ENCODE measurements at regions not wholly inside any gene's neighbourhood (a gene's known extent, or its start where the extent isn't known, plus 50 kb on each side); places are given as distances from the start of the nearest gene placed in this dataset.

- FAIRE-seq: no peak
Observed at GRCh38 chr12:60872219-60872618, 1276.4 kb downstream of the SLC16A7 start.

GRCh38 chr12:60872850-60873713, 1277.3 kb downstream of the SLC16A7 start:
- TF ChIP-seq POLR2A (IDR thresholded peaks at IDR 0.05; ENCODE audit: low read depth, low read length) (no peak), POU2F2 (IDR thresholded peaks at IDR 0.05; ENCODE audit: low read depth, low read length) (no peak), SPI1 (IDR thresholded peaks at IDR 0.05; ENCODE audit: low read depth, low read length) (no peak), TAF1 (IDR thresholded peaks at IDR 0.05; ENCODE audit: low read depth, low read length) (no peak), PAX5 (IDR thresholded peaks at IDR 0.05; ENCODE audit: insufficient read depth, low read length, severe bottlenecking) (no peak), POLR2AphosphoS5 (IDR thresholded peaks at IDR 0.05; ENCODE audit: low read depth, low read length) (no peak)
- DNase-seq (ENCODE audit: insufficient read length, low spot score): no peak
- no peak for FAIRE-seq

More at GRCh38 chr12:60872219-60872618, 1276.4 kb downstream of the SLC16A7 start:
- no peak for DNase-seq (ENCODE audit: insufficient read length, low spot score)
- TF ChIP-seq POU2F2 (IDR thresholded peaks at IDR 0.05; ENCODE audit: low read depth, low read length) (no peak), TAF1 (IDR thresholded peaks at IDR 0.05; ENCODE audit: low read depth, low read length) (no peak), POLR2A (IDR thresholded peaks at IDR 0.05; ENCODE audit: low read depth, low read length) (no peak), POLR2AphosphoS5 (IDR thresholded peaks at IDR 0.05; ENCODE audit: low read depth, low read length) (no peak), PAX5 (IDR thresholded peaks at IDR 0.05; ENCODE audit: insufficient read depth, low read length, severe bottlenecking) (no peak), SPI1 (IDR thresholded peaks at IDR 0.05; ENCODE audit: low read depth, low read length) (no peak)

GRCh38 chr12:60874091-60874490, 1278.3 kb downstream of the SLC16A7 start:
- no peak for TF ChIP-seq PAX5 (IDR thresholded peaks at IDR 0.05; ENCODE audit: insufficient read depth, low read length, severe bottlenecking)
- TF ChIP-seq POLR2AphosphoS5 (IDR thresholded peaks at IDR 0.05; ENCODE audit: low read depth, low read length): no peak
- no peak for TF ChIP-seq SPI1 (IDR thresholded peaks at IDR 0.05; ENCODE audit: low read depth, low read length)
- no peak for TF ChIP-seq TAF1 (IDR thresholded peaks at IDR 0.05; ENCODE audit: low read depth, low read length)
- TF ChIP-seq POU2F2 (IDR thresholded peaks at IDR 0.05; ENCODE audit: low read depth, low read length): no peak
- TF ChIP-seq POLR2A (IDR thresholded peaks at IDR 0.05; ENCODE audit: low read depth, low read length): no peak
- no peak for FAIRE-seq
- no peak for DNase-seq (ENCODE audit: insufficient read length, low spot score)

DNA sequence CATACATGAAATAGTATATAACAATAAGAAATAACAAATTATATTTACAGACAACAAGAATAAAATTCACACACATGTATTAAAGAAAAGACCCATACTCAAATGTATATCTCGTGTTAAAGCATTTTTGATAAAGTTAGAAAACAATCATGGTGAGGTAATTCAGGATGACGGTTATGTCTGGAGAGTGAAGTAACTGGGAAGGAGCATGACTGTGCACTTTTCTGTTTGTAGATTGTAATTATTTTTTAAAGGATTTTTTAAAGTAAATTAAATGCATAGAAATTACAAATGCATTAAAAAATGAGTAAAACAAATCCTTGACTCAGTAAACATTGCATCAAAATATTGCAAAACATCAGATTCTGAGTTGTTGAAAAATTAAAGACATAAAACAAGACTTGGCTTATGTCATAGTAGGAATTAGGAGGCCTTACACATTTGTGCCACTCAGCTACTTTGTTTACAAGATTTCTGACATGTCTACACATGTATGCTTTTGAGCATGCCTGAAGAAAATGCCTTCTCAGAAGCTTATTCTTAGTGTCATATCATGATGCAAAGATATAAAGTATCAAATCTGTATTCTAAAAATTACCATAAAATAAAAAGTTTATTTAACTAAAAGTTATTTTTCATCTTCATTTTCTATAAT, 1325.1 kb downstream of the SLC16A7 start:
- TF ChIP-seq POLR2AphosphoS5 (IDR thresholded peaks at IDR 0.05; ENCODE audit: low read depth, low read length) (no peak), POU2F2 (IDR thresholded peaks at IDR 0.05; ENCODE audit: low read depth, low read length) (no peak), PAX5 (IDR thresholded peaks at IDR 0.05; ENCODE audit: insufficient read depth, low read length, severe bottlenecking) (no peak), POLR2A (IDR thresholded peaks at IDR 0.05; ENCODE audit: low read depth, low read length) (no peak), SPI1 (IDR thresholded peaks at IDR 0.05; ENCODE audit: low read depth, low read length) (no peak), TAF1 (IDR thresholded peaks at IDR 0.05; ENCODE audit: low read depth, low read length) (no peak)
- DNase-seq (ENCODE audit: insufficient read length, low spot score) (no peak), FAIRE-seq (no peak)

DNA sequence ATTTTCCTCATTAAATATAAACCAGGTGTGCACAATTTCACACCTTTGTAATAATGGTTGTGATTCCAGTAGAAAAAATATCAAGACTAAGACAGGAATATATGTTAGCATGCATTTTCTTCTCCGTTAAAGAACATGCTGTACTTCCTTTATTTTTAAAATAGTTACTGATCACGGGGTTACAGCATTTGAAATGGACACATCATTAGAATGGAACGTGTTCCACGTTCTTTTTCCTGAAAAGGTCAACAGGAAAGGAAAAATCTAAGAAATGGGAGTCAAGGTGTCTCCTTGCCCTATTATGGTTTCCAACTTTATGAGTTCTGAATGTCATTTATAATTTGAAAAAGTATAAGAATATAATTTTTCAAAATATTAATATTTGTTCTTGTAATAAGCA, 1325.7 kb downstream of the SLC16A7 start:
- TF ChIP-seq POU2F2 (IDR thresholded peaks at IDR 0.05; ENCODE audit: low read depth, low read length): no peak
- TF ChIP-seq TAF1 (IDR thresholded peaks at IDR 0.05; ENCODE audit: low read depth, low read length): no peak
- no peak for TF ChIP-seq SPI1 (IDR thresholded peaks at IDR 0.05; ENCODE audit: low read depth, low read length)
- no peak for TF ChIP-seq POLR2A (IDR thresholded peaks at IDR 0.05; ENCODE audit: low read depth, low read length)
- no peak for TF ChIP-seq PAX5 (IDR thresholded peaks at IDR 0.05; ENCODE audit: insufficient read depth, low read length, severe bottlenecking)
- FAIRE-seq (no peak), DNase-seq (ENCODE audit: insufficient read length, low spot score) (no peak)

DNA sequence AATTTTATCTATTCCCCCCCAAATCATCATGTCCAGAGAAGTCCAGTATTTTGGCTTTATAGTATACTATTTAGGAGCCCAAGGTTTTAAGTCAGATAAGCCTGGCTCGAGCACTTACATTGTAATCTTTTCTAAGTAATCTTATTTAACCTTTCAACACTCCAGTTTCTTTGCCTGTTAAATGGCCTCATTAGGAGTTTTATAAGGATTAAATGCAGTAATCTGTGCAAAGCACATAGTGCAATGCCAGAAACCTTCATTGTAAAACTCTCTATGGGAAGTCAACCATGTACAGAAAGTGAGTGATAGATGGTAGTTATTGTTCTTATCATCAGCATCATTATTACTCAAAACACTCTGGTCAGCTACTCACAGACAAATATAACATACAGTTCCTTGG, 1330.4 kb downstream of the SLC16A7 start:
- no peak for FAIRE-seq
- no peak for TF ChIP-seq PAX5 (IDR thresholded peaks at IDR 0.05; ENCODE audit: insufficient read depth, low read length, severe bottlenecking)
- no peak for TF ChIP-seq SPI1 (IDR thresholded peaks at IDR 0.05; ENCODE audit: low read depth, low read length)
- TF ChIP-seq POLR2A (IDR thresholded peaks at IDR 0.05; ENCODE audit: low read depth, low read length): no peak
- TF ChIP-seq TAF1 (IDR thresholded peaks at IDR 0.05; ENCODE audit: low read depth, low read length): no peak
- TF ChIP-seq POLR2AphosphoS5 (IDR thresholded peaks at IDR 0.05; ENCODE audit: low read depth, low read length): no peak
- TF ChIP-seq POU2F2 (IDR thresholded peaks at IDR 0.05; ENCODE audit: low read depth, low read length): no peak

DNA sequence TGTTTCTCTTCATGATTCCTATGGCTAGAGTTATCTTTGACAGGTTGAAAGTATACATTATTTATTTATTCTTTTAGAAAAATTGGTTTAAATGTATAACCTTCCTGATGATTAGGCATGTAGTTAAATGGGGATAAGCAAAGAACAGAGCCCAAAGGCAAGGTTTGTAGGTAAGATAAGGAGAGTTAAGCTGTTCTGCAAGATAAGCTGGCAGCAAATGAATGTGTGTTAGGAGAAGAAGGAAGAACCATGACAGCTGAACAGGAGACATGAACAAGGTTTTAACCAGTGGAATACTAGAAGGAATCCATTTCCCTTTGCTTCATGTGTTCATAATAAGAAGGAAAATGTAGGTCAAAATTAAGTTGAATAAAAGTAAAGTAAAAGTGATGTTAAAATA, 1330.1 kb upstream of the USP15 start:
- DNase-seq (ENCODE audit: insufficient read length, low spot score) (no peak), FAIRE-seq (no peak)
- no peak for TF ChIP-seq POLR2A (IDR thresholded peaks at IDR 0.05; ENCODE audit: low read depth, low read length)
- TF ChIP-seq SPI1 (IDR thresholded peaks at IDR 0.05; ENCODE audit: low read depth, low read length): no peak
- no peak for TF ChIP-seq PAX5 (IDR thresholded peaks at IDR 0.05; ENCODE audit: insufficient read depth, low read length, severe bottlenecking)
- no peak for TF ChIP-seq TAF1 (IDR thresholded peaks at IDR 0.05; ENCODE audit: low read depth, low read length)
- TF ChIP-seq POU2F2 (IDR thresholded peaks at IDR 0.05; ENCODE audit: low read depth, low read length): no peak
- no peak for TF ChIP-seq POLR2AphosphoS5 (IDR thresholded peaks at IDR 0.05; ENCODE audit: low read depth, low read length)

More for the DNA sequence above, 1330.4 kb downstream of the SLC16A7 start:
- no peak for DNase-seq (ENCODE audit: insufficient read length, low spot score)

DNA sequence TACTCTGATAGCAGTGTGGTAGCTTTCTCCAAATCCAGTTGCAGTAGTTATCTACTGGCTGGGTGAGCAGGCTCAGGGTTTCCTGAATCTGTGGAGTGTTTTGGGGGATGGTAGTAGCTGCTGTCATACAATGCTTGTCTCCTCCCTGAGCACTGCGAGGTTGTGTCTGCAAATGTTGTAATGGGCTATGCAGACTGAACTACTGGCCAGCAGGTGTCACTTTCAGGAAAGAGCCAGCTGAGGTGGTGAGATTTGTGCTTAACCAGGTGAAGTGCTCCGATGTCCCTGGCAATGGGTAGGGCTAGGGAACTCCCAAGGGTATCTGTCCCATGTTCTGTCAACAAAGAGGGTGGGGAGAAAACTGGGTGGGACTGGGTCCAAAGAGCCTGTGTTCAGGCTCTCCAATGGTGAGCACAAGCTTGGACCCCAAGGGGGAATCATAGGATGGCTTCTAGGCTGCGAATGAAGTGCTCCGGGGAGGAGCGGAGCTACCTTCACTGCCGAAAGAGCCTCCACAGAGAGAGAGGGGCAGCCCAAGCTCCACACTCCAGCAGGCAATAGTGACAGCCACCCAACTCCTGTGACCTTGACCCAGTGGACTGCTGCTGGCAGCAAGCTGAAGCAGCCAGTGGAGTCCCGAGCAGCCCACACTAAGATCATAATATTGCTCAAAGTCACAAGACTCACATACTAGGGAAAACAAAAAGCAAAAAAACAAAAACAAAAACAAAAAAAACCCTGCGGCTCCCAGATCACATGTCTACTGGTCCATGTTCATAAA, 1324.0 kb upstream of the USP15 start:
- DNase-seq (ENCODE audit: insufficient read length, low spot score): no peak
- TF ChIP-seq SPI1 (IDR thresholded peaks at IDR 0.05; ENCODE audit: low read depth, low read length) (no peak), PAX5 (IDR thresholded peaks at IDR 0.05; ENCODE audit: insufficient read depth, low read length, severe bottlenecking) (no peak), POLR2A (IDR thresholded peaks at IDR 0.05; ENCODE audit: low read depth, low read length) (no peak), POU2F2 (IDR thresholded peaks at IDR 0.05; ENCODE audit: low read depth, low read length) (no peak)
- no peak for FAIRE-seq

DNA sequence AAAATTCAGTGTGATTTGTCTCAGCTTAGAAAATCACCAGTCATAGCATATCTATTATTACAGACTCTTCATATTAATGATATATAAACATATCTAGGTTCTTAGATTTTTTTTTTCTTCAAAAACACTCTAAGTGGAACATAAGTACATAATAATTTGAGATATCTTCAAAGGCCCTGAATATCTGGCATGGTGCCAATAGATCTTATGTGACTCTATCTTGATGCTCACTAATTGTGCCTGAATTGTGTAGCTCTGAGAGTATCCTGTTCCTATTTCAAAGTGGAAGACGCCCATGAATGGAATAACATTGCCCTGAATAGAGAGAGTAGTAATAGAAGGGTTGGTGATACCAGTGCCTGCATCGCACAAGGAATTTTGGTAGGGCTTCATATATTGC, 1312.7 kb upstream of the USP15 start:
- DNase-seq (ENCODE audit: insufficient read length, low spot score) (no peak), FAIRE-seq (no peak)
- TF ChIP-seq POU2F2 (IDR thresholded peaks at IDR 0.05; ENCODE audit: low read depth, low read length): no peak
- no peak for TF ChIP-seq POLR2AphosphoS5 (IDR thresholded peaks at IDR 0.05; ENCODE audit: low read depth, low read length)
- no peak for TF ChIP-seq POLR2A (IDR thresholded peaks at IDR 0.05; ENCODE audit: low read depth, low read length)
- no peak for TF ChIP-seq TAF1 (IDR thresholded peaks at IDR 0.05; ENCODE audit: low read depth, low read length)
- no peak for TF ChIP-seq SPI1 (IDR thresholded peaks at IDR 0.05; ENCODE audit: low read depth, low read length)
- no peak for TF ChIP-seq PAX5 (IDR thresholded peaks at IDR 0.05; ENCODE audit: insufficient read depth, low read length, severe bottlenecking)
